COLO829 (cell line): ENCODE measurements at regions not wholly inside any gene's neighbourhood (a gene's known extent, or its start where the extent isn't known, plus 50 kb on each side); places are given as distances from the start of the nearest gene placed in this dataset.

Experiments used
- DNase-seq: peaks from one replicate; pipeline ENCODE4 v3.0.0; 2012; ENCODE audit warnings: low spot score

DNA sequence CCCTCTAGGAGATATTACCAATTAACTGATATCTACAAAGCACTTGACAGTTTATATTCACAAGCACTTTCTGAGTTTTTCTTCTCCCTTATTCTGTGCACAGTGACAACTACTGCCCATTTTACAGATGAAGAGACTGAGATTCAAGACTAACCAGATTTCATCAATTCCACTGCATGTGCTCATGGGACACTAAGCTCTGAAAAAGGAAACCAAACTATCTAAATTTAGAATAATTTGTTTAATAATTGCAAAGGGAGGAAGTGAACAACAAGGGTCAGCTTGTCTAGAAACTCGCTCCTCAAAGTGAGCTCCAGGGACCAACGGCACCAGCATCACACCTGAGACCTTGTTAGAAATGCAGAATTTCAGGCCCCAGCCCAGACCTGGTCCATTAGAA, 50.8 kb upstream of the MYLIP start:
- no peak for DNase-seq

DNA sequence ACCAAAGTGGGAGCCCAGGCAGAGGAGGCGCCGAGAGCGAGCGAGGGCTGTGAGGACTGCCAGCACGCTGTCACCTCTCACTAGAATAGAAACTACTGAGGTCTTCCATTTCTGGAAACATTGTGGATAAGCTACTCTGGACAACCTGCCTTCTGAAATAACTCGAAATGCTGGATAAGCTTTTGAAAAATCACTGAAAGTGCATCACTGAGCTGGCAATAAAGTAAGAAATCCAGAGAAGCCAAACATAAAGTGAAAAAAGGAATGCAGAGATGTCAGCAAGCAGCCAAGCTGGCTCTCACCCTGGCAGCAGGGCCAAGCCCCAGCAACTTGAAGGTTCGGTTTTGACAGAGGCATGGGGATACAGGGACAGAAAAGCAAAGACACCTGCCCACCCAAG, 59.2 kb upstream of the MYLIP start:
- no peak for DNase-seq

DNA sequence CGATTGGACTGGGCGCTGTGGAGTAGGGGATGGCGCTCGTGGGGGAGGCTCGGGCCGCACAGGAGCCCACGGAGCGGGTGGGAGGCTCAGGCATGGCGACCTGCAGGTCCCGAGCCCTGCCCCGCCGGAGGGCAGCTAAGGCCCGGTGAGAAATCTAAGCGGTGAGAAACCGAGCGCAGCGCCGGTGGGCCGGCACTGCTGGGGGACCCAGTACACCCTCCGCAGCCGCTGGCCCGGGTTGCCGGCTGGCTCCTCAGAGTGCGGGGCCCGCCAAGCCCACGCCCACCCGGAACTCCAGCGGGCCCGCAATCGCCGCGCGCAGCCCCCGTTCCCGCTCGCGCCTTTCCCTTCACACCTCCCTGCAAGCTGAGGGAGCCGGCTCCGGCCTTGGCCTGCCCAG, 59.7 kb upstream of the MYLIP start:
- no peak for DNase-seq

DNA sequence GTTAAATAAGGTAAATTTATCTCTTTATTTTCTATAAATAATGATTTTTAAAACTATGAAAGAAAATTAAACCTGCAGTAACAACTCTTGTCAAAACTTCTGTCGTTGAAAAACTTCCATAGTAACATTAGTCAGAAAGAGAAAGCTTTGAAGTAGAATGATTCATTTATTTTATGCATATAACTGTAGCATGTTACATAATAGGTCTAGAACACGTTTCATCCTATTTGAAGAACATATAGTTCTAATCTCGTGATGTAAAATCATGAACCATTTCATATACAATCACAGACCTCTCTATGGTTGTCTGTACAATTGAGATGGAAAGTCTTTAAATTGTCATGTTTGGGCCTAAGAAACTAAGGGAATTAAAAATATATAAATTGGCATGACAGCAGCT, 61.3 kb upstream of the MYLIP start:
- no peak for DNase-seq

DNA sequence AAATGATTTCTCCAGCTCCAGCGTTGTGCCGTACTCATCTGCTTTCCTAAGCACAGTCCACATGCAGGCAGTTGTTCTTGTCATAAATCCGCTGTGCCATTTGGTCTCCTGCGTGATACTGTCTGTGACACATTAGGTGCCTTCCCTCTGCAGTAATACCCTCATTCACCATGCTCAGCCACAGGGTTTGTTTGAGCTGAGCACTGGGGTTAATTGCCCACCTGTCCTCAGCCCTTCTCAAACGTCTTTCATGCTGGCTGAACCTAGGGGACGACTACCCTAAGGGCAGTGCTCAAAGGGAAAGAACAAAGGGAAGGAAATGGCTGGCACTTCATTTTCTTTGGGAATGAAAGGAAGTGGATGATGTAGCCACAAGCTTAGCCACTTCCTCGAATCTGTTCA, 64.2 kb upstream of the MYLIP start:
- no peak for DNase-seq

DNA sequence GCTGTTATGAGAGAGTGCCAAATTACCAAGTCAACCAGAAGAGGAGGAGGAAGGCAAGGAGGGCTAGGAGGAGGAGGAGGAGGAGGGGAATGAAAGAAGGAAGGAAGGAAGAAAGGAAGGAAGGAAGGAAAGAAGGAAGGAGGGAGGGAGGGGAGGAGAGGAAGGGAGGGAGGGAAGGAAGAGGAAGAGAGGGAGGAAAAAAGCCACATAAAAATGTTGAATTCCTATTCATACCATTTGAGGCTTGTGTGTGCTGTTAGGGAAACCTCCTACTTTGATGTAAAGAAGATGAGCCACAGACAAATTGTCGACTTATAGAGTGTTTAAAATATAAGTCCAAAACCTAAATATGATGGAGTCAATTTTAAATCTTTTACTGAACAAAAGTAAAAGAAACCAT, 65.3 kb upstream of the MYLIP start:
- no peak for DNase-seq

DNA sequence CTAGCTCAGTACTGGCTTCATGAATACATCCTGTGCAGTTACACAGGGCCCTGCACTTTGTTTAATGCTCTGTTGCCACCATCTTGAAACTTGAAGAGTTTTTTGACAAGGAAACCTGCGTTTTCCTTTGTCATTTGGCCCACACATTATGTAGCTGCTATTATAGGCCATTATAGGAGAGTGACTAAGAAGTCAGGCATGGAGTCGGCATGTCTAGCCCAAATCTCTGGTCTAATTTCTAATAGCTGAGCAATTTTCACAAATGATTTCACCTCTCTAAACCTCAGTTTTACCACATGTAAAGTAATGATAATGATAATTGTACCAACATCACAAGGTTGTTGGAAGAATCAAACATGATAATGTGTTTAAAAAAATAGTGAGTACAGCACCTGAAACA, 67.1 kb upstream of the MYLIP start:
- no peak for DNase-seq

DNA sequence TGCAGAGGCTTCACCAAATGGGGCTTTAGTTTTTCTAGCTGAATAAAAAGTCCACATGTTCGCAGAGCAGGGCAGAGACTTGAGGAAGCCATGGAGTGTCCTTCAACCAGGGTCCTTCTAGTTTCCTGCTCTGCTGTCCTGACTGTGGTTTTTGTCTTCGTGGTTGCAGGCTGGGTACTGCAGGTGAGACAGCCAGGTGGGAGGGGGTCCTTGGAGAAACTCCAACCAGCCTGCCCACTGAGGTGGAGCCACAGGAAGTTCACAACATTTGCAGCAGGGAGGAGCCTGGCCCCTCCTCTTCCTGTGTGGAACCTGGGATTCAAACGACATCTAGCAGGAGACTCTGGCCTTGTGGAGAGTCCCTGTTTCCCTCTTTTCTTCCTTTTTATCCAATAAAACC, 68.8 kb upstream of the MYLIP start:
- no peak for DNase-seq

DNA sequence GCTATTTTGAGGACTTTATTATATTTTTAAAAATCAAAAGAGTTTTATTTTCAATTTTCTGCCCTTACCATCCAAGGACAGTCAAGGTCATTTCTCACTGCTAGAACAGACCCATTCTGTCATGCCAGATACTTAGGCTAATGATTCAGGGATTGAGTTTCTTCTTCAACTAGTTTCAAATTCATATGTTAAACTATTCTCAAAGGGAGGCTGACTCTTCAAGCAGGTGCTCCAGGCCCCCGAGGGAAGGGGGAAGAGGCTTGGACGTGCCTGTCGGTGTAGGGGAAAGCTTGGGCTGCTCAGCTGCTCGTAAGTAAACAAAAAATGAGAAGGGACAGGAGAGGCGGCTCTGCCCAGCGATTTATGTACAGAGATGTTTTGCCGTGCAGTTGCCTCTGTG, 69.4 kb upstream of the MYLIP start:
- no peak for DNase-seq

DNA sequence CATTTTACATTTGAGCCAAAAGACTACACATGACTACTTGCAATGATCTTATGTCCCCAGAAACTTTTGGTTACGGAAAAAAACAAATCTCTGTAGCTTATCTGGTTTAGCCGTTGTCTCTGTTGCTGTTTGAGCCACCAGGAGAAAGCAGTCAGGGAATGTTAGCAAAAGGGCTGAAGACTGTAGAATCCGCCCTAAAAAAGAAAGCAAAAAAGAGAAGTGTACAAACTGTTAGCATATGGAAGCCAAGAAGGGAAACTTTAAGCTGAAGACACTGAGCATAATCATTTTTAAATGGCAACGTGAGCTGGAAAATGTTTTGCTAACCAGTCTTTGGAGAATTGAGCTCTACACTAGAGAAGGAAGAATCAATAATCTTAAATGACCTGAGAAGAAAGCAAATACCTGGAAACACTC, 69.9 kb upstream of the MYLIP start:
- no peak for DNase-seq

DNA sequence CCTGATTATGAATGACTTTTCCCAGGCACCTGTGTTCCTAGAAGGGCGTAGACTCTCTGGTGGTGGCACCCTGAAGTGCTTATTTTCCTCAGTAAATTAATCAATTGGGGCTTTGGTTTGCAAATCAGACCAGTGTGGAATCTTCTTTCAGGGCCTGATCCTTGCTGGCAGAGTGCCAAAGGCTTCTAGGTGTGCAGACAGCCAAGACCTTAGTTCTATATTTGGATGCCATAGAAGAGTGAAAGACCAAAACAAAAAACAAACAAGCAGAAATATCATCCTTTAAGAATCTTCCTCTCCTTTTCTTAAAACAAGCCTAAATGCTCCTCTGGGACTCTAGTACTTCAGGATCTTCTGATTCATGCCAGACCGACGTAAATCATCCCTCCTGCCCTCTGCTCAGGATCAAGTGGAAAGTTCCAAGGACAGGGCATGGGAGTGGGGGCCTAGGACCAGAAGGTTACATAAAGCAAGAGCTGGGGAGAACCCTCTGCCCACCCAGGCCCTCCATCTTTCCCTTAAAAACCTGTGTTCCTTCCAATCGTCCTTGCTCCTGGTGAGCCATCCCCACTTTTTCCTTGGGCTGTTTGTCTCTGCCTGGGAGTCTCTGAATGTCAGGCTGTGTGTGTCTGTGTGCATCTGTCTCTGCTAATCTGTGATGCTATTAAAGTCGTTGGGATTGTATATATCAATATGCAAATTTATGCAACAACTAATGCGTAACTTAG, 70.5 kb upstream of the MYLIP start:
- DNase-seq: no peak

DNA sequence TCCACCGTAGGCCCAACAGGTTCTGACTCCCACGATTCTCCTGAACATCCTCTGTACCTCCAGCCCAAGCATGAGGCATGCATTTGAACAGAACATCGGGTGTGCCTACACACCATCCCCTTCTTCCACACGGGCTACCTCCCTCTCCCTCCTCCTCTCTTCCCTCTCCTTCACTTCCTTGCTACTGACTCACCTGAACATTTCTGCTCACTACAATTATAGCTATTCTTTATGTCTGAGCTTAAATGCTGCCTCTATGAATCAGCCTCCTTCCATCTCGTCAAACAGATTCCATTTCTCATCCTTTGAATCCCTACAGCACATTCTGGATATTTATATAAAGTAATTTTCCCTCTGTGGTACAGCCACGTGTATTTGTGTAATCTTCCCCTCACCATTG, 71.4 kb upstream of the MYLIP start:
- no peak for DNase-seq

DNA sequence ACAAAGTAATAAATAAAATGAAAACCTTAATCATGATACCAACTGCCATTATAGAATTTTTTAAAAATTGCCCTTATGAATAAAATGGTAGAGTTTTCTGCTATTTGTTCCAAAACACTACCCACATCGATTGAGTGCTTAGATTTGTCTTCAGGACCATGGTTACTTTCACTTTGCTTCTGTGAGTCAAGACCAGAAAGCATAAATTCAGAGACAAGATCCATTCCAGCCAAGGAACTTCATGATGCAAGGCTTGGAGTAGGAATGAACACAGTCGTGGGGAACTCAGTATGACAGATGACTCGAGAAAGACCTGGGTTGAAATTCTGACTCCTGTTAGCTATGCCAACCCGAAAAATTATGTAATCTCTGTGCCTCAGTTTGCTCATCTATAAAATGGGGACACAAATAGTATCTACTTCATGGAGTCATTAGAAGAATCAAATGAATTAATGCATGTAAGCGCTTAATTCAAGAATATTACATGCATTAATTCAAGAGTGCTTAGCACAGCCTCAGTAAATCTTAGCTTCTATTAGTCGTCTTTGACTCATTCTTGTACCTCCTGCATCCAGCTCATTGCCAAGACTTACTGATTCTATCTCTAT, 72.5 kb upstream of the MYLIP start:
- DNase-seq: no peak

DNA sequence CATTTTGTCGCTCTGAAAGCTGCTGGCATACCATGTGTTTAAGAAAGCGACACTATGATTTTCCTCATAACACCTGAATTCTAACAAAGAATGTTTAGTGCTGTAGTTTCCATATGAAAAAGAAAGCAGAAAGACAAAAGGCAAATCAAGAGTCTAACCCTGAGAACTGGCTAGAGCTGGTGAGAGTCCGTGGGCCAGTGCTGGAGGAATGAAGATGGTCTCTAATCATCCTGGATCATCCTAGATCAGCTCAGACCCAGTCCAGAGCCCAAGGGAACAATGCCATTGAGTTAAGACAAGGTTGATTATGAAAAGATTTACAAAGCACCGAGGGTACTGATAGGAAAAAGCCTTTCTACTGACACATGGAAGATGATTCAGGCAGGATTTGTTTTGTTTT, 73.0 kb upstream of the MYLIP start:
- no peak for DNase-seq

DNA sequence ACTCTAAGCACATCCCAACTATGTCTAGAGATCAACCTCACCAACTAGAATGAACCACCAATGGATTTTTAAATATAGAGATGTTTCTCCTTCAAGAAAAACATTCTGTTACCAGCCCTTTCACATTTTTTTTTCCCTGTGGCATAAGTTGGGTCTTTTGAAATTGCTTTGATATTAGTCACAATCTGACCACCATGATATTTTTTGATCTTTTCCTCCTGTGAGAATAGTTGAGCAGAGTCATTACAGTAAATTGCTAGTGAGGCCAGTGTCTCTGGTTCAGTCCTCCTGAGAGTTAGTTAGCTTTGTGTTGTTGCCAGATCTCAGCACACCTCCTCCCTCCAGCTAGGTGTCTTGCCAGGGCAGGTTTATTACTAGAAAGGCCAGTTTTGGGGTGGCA, 79.7 kb upstream of the MYLIP start:
- DNase-seq: no peak

DNA sequence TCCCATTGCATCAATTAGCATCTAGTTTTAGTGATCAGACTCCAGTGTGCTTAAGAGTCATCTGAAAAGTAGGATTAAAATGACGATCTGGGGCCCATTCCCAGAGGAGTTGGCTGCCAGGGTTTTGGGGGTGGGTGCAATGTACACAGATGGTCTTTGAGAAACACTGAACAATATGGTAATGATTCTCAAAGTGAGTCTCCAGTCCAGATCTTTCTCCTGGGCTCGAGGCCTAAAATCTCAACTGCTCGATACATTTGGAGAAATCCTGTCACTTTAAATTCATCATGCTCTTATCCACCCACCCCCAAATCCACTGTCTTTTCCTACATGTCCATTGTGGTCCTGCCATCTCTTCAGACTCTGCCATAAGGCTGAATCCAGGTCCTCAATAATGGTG, 80.7 kb upstream of the MYLIP start:
- no peak for DNase-seq

DNA sequence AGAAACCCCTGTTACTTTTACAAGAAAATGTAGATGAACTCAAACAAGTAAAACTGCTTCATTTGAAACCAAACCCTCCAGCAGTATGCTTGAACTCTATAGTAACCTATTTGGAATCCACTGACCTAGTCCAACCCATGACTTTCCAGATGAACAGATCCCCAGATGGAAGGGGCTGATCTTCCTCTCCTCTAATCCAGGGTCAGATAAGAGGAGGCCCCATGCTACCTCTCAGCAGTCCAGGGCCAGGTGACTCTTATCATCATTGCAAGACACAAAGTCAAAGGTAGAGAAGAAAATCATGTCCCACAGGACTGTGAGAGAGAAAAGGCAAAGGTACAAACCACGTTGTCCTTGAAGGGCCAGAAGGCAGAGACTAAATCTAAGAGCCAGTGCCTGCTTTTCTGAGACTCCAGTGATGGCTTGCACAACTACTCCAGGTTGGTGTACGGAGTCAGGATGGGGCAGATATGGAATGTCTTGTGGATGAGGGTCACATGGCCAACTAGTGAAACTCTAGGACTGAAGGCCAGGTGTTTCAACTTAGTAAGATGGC, 81.4 kb upstream of the MYLIP start:
- no peak for DNase-seq

DNA sequence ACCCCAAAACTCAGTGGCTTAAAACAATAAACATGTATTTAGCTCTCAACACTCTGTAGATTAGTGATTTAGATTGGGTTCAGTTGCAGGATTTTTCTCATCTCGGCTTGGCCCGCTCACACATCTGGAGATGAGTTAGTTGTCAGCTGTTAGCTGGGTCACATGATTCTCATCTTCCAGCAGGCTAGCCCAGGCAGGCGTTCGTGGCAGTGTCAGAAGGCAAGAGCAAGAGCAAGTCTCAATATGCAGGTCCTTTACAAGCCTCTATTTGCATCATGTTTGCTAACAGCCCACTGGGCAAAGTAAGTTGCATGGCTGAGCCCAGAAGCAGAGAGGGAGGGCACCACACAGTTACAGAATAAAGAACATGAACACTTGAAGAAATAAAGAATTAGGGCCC, 83.6 kb upstream of the MYLIP start:
- no peak for DNase-seq

DNA sequence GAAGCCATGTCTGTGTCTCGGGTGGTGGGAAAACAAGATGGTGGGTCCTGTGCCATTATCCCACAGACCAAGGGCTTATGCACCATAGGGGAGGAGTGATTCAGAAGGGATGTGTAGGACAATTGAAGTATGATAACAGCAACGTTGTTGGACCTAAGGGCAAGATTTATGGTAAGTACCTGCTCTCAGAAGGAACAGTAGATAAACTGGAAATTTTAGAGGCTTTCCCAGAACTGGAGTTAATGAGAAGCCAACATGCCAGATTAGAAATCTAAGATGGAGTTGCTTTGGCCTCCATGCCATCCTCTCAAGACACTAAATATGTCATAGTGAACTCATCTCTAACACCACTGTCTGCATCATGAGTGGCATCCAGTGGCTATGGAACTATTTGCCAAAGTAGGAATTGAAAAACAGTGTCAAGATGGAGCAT, 84.7 kb upstream of the MYLIP start:
- no peak for DNase-seq

DNA sequence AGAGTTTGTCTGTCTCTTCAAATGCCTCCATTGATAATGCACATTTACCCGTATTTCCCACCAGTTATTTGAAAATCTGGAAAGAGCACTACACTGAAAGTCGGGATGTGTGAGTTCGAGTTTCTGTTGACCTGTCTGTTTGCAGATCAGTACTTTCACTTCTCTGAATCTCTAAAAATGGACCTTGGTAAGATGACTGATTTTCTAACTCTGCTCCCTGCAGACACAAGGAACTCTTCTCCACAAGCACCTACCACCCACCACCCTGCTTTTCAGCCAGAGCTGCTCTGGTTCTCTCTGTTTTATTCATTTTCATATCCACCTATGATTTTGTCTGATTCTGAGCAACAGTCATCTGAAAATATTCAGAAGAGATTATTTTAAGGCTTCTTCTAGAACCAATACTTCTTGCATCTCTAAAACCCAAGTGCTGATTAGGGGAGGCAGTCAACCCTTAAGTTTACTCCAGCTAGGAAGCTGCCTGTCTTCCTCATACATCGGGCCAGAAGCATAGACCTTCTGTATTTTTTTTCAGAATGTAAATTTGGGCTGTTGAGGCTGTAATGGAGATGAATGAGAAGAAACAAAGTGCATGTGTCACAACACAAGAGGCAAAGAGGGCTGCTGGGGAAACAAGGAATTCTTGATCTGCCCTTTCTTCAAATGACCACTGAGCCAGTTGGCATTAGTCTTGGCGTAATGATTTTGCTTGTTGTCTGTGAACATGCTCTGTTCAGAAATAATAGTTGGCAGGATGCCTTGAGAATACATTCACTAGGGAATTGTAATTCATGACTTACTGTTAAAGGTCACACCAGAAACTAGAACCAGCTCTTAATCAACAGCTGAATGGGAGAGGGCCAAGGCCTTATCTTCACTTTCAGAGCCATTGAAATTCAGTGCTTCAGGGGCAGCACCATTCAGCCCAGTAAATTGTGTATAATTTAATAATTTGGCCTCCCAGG, 85.4 kb upstream of the MYLIP start:
- peak; percentile 90 for DNase-seq

DNA sequence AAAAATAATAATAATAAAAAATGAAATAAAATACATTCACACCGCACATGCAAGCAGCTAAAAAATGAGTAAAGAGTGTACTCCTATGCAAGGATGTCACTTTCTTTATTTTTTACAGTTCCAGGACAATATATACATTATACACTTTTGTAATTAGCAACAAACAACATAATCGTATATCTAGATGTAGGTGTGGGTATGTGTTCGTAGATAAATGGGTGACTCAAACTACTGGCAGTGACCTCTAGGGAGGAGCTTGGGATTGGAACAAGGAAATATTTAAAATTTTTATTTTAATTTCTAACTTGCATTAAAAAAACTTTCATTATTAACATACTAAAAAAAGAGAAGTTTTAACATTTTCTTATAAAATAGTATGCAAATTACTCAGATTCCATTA, 86.1 kb upstream of the MYLIP start:
- no peak for DNase-seq

DNA sequence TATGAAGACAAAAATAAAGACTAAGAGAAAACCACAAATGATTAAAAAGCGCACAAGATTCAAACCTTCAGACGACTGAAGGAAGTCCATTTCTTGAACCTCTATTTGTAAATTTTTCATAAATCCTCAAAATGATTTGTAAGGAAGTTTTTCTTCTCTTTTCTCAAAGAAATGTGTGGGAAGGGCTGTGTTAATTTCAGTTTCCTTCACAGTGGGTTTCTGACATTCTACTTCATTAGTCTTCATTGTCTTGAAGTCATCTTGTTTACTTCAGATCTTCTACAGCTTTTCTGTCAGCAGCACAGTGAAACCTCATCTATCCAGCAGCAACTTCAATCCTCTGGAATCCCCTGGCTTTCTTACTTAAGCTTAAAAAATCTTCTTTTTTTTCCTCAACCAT, 87.6 kb upstream of the MYLIP start:
- DNase-seq: no peak

DNA sequence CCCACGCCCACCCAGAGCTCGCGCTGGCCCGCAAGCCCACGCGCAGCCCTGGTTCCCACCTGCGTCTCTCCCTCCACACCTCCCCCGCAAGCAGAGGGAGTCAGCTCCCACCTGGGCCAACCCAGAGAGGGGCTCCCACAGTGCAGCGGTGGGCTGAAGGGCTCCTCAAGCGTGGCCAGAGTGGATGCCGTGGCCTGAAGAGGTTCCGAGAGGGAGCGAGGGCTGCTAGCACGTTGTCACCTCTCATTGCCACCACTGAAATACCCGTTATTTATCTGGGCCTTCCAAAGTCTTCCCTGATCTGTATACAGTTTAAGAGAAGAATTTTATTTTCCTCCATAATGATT, 88.3 kb upstream of the MYLIP start:
- no peak for DNase-seq
